ENCODE measurements at regions not wholly inside any gene's neighbourhood (a gene's known extent, or its start where the extent isn't known, plus 50 kb on each side); places are given as distances from the start of the nearest gene placed in this dataset.

DNA sequence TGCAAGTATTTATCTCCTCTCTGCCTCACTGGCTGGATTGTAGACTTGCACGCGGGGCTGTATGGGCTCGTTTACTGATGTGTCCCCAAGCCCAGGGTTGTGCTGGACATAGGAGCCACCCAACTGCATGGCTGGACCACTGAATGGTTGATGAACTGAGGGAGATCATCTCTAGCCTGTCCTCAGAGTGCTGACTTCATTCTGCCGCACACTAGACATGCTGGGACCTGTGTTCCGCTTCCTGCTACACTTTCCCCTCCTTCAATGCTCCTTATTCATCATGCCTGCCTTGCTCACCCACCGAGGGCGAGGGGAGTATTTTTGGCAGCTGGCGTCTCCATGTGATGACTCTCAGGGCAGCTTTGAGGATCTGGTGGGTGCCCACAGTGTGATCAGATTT, 440.2 kb downstream of the GLRX3 start:
- TF ChIP-seq, protein P1, sequence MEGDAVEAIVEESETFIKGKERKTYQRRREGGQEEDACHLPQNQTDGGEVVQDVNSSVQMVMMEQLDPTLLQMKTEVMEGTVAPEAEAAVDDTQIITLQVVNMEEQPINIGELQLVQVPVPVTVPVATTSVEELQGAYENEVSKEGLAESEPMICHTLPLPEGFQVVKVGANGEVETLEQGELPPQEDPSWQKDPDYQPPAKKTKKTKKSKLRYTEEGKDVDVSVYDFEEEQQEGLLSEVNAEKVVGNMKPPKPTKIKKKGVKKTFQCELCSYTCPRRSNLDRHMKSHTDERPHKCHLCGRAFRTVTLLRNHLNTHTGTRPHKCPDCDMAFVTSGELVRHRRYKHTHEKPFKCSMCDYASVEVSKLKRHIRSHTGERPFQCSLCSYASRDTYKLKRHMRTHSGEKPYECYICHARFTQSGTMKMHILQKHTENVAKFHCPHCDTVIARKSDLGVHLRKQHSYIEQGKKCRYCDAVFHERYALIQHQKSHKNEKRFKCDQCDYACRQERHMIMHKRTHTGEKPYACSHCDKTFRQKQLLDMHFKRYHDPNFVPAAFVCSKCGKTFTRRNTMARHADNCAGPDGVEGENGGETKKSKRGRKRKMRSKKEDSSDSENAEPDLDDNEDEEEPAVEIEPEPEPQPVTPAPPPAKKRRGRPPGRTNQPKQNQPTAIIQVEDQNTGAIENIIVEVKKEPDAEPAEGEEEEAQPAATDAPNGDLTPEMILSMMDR (conservative IDR thresholded peaks at IDR 0.05; ENCODE audit: low read length): no peak
- H3K4me3 ChIP-seq (ENCODE audit: low read length): no peak overlapping the region

DNA sequence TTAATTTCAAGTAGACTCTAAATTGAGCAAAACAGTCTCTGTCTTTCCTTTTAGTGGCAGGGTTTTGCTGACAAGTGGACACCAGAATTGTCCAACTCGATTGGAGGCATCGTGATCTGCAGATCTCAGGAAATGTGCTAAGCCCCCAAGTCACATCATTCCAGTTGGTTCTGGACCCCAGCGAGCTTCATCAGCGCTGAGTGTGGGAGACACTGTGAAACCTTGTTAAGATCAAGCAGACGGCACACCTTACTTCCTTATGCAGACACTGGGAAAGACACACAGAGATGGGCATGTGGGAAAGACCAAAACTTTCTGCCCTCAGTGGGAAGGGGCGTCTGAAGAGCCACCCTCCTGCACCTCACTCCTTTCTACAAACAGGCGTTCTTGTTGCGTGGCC, 440.8 kb downstream of the GLRX3 start:
- DNase-seq (ENCODE audit: low read depth): no peak
- H3K4me3 ChIP-seq (ENCODE audit: low read length): no peak overlapping the region
- TF ChIP-seq, protein P1 (conservative IDR thresholded peaks at IDR 0.05; ENCODE audit: low read length): no peak

More for the DNA sequence above, 440.2 kb downstream of the GLRX3 start:
- DNase-seq (ENCODE audit: low read depth): no peak

DNA sequence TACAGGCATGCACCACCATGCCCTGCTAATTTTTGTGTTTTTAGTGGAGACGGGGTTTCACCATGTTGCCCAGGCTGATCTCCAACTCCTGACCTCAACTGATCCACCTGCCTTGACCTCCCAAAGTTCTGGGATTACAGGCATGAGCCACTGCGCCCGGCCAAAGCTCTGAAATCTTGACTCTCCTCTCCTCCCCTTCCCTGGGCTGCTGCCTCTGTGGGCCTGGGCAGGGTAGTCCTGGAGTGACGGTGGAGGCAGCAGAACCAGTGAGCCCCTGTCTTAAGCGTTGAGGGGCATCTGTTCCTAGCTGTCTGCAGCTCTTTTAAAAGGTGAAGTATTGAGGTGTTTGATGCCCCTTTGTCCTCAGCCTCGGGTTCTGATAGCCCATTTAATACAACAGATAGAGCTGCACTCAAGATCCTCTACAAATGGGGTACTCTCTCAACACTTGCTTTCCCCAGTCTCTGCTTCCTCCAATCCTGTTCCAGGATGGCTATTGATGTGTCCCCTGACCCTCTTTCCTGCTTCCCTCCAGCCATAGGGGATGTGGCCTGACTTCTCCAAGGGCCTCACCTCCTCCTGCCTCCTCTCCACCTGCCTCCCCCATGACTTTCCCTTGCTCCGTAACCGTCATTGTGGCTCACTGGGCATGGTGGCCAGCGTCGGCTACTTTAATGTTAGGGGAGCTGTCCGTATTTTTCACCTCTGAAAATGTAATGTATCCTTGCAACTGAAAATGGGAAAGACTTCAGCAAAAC, 442.5 kb downstream of the GLRX3 start:
- TF ChIP-seq, protein P1 (conservative IDR thresholded peaks at IDR 0.05; ENCODE audit: low read length): no peak
- H3K4me3 ChIP-seq (ENCODE audit: low read length): no peak overlapping the region
- DNase-seq (ENCODE audit: low read depth): no peak

DNA sequence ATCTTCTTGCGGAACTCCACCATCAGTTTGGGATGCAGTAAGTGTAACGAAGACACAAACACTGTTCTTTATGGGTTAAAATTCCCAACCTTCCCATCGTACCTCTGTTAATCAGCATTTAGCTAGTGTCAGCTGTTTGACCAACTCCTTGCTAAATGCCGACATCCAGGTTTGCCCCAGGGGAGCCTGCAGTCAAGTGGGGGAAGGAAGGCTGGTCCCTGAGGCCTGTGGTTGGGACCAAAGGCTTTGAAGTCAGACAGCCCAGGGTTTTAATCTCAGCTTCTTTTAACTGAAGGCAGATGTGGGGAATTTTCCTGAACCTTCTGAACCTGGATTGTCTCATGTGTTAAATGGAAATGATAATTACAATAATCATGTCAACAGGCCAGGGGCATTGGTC, 443.7 kb downstream of the GLRX3 start:
- no peak for DNase-seq (ENCODE audit: low read depth)
- H3K4me3 ChIP-seq (ENCODE audit: low read length): no peak overlapping the region
- TF ChIP-seq, protein P1 (conservative IDR thresholded peaks at IDR 0.05; ENCODE audit: low read length): no peak

DNA sequence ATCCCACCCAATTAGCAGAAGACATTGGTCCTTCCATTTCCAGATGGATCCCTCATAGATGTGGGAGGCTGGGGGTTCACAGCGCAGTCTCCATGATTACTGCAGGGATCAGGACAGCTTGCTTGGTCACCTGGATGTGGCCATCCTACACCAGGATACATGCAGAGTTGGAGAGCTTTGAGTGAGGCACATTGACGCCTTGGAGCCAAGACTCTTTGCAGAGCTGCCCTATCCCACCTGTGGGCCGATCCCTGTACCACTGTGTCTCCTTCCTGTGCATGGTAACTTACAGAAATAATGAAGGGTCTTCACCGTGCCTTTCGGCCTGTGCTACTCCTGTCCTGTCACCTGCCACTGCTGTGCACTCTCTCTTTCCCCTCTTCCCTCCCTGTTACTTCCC, 444.8 kb downstream of the GLRX3 start:
- TF ChIP-seq, protein P1 (conservative IDR thresholded peaks at IDR 0.05; ENCODE audit: low read length): no peak
- no peak overlapping the region for H3K4me3 ChIP-seq (ENCODE audit: low read length)
- no peak for DNase-seq (ENCODE audit: low read depth)

DNA sequence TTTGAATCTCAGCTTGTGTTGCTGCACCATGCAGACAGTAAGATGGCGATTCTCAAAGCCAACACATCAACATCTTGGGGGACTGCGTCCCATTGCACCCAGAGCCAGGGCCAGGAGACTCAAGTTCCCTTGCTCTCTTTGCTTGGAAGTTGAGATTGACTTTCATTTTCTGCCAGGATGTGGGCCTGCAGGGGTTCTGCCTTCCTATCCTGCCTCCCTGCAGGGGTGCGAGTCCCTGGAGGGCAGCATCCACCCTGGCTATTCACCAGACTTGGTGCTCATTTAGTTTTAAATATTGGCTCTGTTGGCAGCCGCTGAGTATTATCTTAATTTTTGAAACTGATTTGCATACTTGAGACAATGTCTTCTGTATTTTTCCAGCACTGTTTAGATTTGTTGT, 451.5 kb downstream of the GLRX3 start:
- DNase-seq (ENCODE audit: low read depth): no peak
- no peak overlapping the region for H3K4me3 ChIP-seq (ENCODE audit: low read length)
- TF ChIP-seq, protein P1 (conservative IDR thresholded peaks at IDR 0.05; ENCODE audit: low read length): no peak

DNA sequence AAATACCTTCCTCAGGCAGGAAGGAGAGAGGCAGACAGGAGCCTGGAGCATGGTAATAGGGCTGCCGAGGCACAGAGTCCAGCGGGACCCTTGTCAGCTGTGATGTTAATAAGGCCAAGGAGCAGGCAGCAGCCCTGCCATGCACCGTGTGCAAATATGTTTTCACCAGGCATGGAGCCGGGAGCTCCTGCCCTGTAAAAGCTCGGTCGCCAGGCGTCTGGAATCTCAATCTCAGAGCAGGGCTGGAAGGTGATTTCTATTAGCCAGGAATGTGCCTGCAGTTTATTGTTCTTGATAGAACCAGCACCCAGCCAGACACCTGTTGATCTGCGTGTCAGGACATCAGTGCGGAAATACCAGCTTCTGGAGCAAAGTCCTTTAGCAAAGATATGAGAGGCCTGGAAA, 469.8 kb downstream of the GLRX3 start:
- H3K4me3 ChIP-seq (ENCODE audit: low read length): no peak overlapping the region

More for the DNA sequence above, 469.8 kb downstream of the GLRX3 start:
- TF ChIP-seq, protein P1 (conservative IDR thresholded peaks at IDR 0.05; ENCODE audit: low read length): no peak
- no peak for DNase-seq (ENCODE audit: low read depth)

Measured in AG10803 (cell line).